Activated naive CD4-positive, alpha-beta T cell treated with anti-CD3 and anti-CD28 coated beads, Interleukin-2, amount 50 U/mL, for 24 hours (primary cell): ENCODE measurements at regions not wholly inside any gene's neighbourhood (a gene's known extent, or its start where the extent isn't known, plus 50 kb on each side); places are given as distances from the start of the nearest gene placed in this dataset.

Experiments
- H3K27ac Mint-ChIP-seq: one replicate; pipeline ENCODE4 v1.8.0; 2021; ENCODE audit warnings: mild to moderate bottlenecking, mixed read lengths
- H3K27me3 Mint-ChIP-seq: one replicate; pipeline ENCODE4 v1.8.0; 2021; ENCODE audit warnings: mixed read lengths
- H3K36me3 Mint-ChIP-seq: one replicate; pipeline ENCODE4 v1.8.0; 2021; ENCODE audit warnings: mixed read lengths
- H3K4me1 Mint-ChIP-seq: one replicate; pipeline ENCODE4 v1.8.0; 2021; ENCODE audit warnings: mixed read lengths
- H3K4me3 Mint-ChIP-seq: one replicate; pipeline ENCODE4 v1.8.0; 2021; ENCODE audit warnings: mild to moderate bottlenecking, mixed read lengths
- H3K9me3 Mint-ChIP-seq: one replicate; pipeline ENCODE4 v1.8.0; 2021; ENCODE audit warnings: mixed read lengths

DNA sequence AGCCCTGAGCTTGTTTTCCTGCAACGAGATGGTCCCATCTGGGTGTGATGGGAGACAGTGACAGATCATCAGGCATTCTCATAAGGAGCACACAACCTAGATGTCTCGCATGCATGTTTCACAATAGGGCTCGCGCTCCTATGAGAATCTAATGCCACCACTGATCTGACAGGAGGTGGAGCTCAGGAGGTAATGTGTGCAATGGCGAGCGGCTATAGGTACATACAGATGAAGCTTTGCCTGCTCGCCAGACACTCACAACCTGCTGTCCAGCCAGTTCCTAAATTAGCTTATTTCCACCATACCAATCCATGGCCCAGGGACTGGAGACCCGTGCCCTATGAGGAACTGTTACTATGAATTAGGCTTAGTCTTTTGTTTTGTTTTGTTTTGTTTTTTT is 55.3 kb upstream of the SLC30A5 start:
- Mint-ChIP-seq H3K4me3 (no peak overlapping the region), H3K27ac (no peak overlapping the region), H3K4me1 (peaks cover 2% of the 10 kb centered on the region), H3K36me3 (no peaks in the 10 kb centered on the region), H3K9me3 (no peaks in the 10 kb centered on the region), H3K27me3 (no peaks in the 10 kb centered on the region)

DNA sequence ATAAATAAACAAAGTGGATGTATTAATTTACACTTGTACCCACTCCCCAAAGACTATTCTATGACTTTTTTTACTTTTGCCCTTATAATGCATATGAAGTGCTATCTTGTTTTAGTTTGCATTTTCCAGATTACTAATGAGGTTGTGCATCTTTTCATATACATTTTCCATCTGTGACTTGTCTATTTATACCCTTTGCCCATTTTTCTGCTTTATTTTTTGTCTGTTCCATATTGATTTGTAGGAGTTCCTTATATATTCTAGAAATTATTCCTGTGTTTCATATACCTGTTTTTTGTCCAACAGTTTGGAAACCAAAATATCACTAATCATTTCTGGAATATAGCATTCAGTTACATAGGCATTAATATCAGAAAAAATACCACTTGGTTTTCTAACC is 54.0 kb upstream of the SLC30A5 start:
- no peaks in the 10 kb centered on the region for H3K9me3 Mint-ChIP-seq
- no peak overlapping the region for H3K27ac Mint-ChIP-seq
- no peaks in the 10 kb centered on the region for H3K36me3 Mint-ChIP-seq
- H3K4me1 Mint-ChIP-seq = peaks cover 4% of the 10 kb centered on the region
- H3K4me3 Mint-ChIP-seq = no peak overlapping the region
- no peaks in the 10 kb centered on the region for H3K27me3 Mint-ChIP-seq

DNA sequence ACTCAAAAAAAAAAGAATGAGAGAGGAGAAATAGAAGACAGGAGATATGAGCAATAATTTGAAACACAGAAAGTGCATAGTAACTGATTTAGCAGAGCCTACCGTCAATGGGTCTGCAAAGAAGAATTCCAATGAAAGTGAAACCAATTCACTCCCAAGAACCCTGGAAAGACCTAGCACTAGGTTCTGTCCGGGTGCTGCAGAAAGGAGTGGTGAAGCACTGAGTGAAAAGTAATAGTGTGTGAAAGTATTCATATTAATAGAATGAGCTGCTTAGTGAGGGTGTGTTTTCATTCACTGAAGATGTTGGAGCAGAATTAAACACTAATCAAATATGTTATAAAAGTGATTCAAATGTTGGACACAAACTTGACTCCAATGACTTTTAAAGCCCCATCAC is 51.3 kb upstream of the SLC30A5 start:
- Mint-ChIP-seq H3K27ac (peak overlapping the region; percentile 41), H3K4me1 (peaks cover 8% of the 10 kb centered on the region), H3K4me3 (no peak overlapping the region), H3K27me3 (no peaks in the 10 kb centered on the region), H3K36me3 (no peaks in the 10 kb centered on the region), H3K9me3 (no peaks in the 10 kb centered on the region)

DNA sequence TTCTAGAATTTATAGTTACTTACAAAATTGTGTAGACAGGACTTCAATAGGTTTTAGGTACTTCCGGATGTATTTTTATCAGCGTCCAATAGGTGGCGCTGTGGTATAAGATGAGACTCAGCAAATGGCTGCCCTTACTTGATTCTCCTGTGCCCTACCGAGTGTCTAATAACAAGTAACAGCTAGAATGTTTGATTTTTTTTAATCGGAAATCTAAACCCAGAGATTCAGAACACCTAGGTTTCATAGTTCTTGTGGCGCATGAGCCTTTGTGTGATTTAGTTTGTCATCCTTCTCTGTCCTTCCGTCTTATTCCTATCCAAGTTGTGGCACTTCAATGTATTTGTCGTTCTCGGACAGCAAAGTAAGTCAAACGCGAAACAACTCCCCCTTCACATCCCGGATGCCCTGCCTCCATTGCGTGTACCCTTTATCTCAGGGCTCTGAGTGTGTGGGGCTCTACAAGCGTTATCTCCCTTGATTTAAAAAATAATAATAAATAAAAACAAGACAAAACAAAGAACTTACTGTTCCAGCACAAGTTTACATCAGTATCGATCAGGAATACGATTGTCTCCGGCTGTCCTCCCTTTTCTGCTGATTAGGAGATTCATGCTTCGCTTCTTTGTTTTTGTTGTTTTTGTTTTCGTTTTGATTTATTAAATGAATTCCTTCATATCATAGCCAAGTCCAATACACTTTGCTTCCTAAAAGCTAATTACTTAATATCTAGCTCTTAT is 50.7 kb upstream of the SLC30A5 start:
- peak overlapping the region; percentile 94 for H3K4me3 Mint-ChIP-seq

DNA sequence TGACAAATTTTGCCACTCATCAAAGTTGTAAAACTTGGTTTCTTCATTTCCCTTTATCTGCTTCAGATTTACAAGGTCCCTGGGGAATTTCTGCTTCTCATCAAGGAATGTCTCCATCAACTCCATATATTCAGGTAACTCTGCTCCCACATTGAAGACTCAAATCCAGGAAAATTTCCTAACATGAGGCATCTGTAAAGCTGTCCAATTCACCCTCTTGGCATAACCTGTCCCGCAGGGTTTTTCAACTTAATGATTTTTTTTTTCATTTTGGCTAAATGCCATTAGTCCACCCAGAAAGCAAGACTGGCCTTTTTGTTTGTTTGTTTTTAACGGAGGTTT is 50.2 kb upstream of the SLC30A5 start:
- H3K27ac Mint-ChIP-seq = peak overlapping the region; percentile 75
- H3K36me3 Mint-ChIP-seq = no peaks in the 10 kb centered on the region
- peaks cover 8% of the 10 kb centered on the region for H3K4me1 Mint-ChIP-seq
- peak overlapping the region; percentile 94 for H3K4me3 Mint-ChIP-seq
- H3K27me3 Mint-ChIP-seq = no peaks in the 10 kb centered on the region
- no peaks in the 10 kb centered on the region for H3K9me3 Mint-ChIP-seq

More for the DNA sequence above, 50.7 kb upstream of the SLC30A5 start:
- peak overlapping the region; percentile 75 for H3K27ac Mint-ChIP-seq
- no peaks in the 10 kb centered on the region for H3K27me3 Mint-ChIP-seq
- no peaks in the 10 kb centered on the region for H3K9me3 Mint-ChIP-seq
- H3K4me1 Mint-ChIP-seq = peaks cover 8% of the 10 kb centered on the region
- H3K36me3 Mint-ChIP-seq = no peaks in the 10 kb centered on the region
